DMS53 treated with DMSO at 0.1 percent for 48 hours (cell line): ENCODE measurements at regions not wholly inside any gene's neighbourhood (a gene's known extent, or its start where the extent isn't known, plus 50 kb on each side); places are given as distances from the start of the nearest gene placed in this dataset.
"Not testable (repeated sequence)": the region's sequence is repeated elsewhere in the genome, so short reads cannot be mapped to it uniquely, and the experiment has no call there.

Experiments
- DNase-seq: peaks from one replicate; lab custom pipeline; 2025; ENCODE audit not compliant: unreplicated experiment; lab: John Stamatoyannopoulos, UW

- no peak for DNase-seq
Measured at GRCh38 chr3:187540847-187541246, 129.3 kb downstream of the SST start.

- DNase-seq = no peak
Measured at GRCh38 chr3:187536185-187536584, 134.0 kb downstream of the SST start.

GRCh38 chr3:187533797-187534196 lies 136.4 kb downstream of the SST start:
- DNase-seq = no peak

- no peak for DNase-seq
Measured at GRCh38 chr3:187531831-187532230, 138.4 kb downstream of the SST start.

- DNase-seq = no peak
Measured at GRCh38 chr3:187522890-187523289, 147.3 kb downstream of the SST start.

GRCh38 chr3:187522293-187522692 lies 147.9 kb downstream of the SST start:
- DNase-seq = no peak

- DNase-seq = no peak
Measured at GRCh38 chr3:187521546-187521945, 148.6 kb downstream of the SST start.

GRCh38 chr3:187520027-187520945 lies 149.9 kb downstream of the SST start:
- no peak for DNase-seq

GRCh38 chr3:187519428-187519890 lies 150.7 kb downstream of the SST start:
- DNase-seq = no peak

- DNase-seq = no peak
Measured at GRCh38 chr3:187518616-187519015, 150.4 kb downstream of the RTP4 start.

- no peak for DNase-seq
Measured at GRCh38 chr3:187518207-187518606, 150.0 kb downstream of the RTP4 start.

- DNase-seq = no peak
Measured at GRCh38 chr3:187516446-187517185, 148.4 kb downstream of the RTP4 start.

GRCh38 chr3:187507905-187508304 lies 139.7 kb downstream of the RTP4 start:
- no peak for DNase-seq

- DNase-seq = no peak
Measured at GRCh38 chr3:187507266-187507665, 139.1 kb downstream of the RTP4 start.

- DNase-seq = no peak
Measured at GRCh38 chr3:187504435-187504834, 136.2 kb downstream of the RTP4 start.

- DNase-seq = no peak
Measured at GRCh38 chr3:187498211-187498724, 130.1 kb downstream of the RTP4 start.

- no peak for DNase-seq
Measured at GRCh38 chr3:187497052-187497451, 128.9 kb downstream of the RTP4 start.

- not testable (repeated sequence) for DNase-seq
Measured at GRCh38 chr3:187494056-187494455, 125.9 kb downstream of the RTP4 start.

- DNase-seq = no peak
Measured at GRCh38 chr3:187491371-187491770, 123.2 kb downstream of the RTP4 start.

- no peak for DNase-seq
Measured at GRCh38 chr3:187490366-187490765, 122.2 kb downstream of the RTP4 start.

- DNase-seq = no peak
Measured at GRCh38 chr3:187484547-187485295, 116.5 kb downstream of the RTP4 start.
